Endothelial cell of umbilical vein (primary cell): ENCODE measurements at regions not wholly inside any gene's neighbourhood (a gene's known extent, or its start where the extent isn't known, plus 50 kb on each side); places are given as distances from the start of the nearest gene placed in this dataset.

Source experiments
- BruUV-seq: library from RNA; stranded (reverse); fragments of 400-500 nt; replicated peaks from 2 replicates; lab custom pipeline; 2021; lab: Mats Ljungman, UMichigan
- CTCF ChIA-PET: fragments of 300-600, 350-600 bp; sonication (Branson Sonifier 250); formaldehyde crosslinking; loops from one replicate; lab custom pipeline; 2021; ENCODE audit warnings: antibody characterized with exemption, inconsistent platforms; lab: Charles Lee
- POLR2A ChIA-PET: fragments of 300-600, 350-600 bp; sonication (Branson Sonifier 250); formaldehyde crosslinking; loops from one replicate; lab custom pipeline; 2021; ENCODE audit warnings: antibody characterized with exemption, inconsistent platforms; lab: Charles Lee
- DNase-seq: peaks from one replicate; pipeline ENCODE4 v3.0.0-alpha.2; 2011; ENCODE audit warnings: low read depth, low spot score
- FAIRE-seq: peaks from 2 replicates; lab custom pipeline; 2011; peaks lifted over from hg19 to GRCh38; lab: Jason Lieb, UNC
- H2AFZ ChIP-seq: 2 replicates; pipeline ENCODE4 v1.6.0; 2012; ENCODE audit warnings: low read depth, low read length, control low read depth, inconsistent platforms
- H3K27ac ChIP-seq: 2 replicates; pipeline ENCODE4 v1.5.1; 2011; ENCODE audit warnings: low read depth, mild to moderate bottlenecking, control low read depth, low read length, moderate library complexity; ENCODE audit not compliant: insufficient read depth
- H3K27me3 ChIP-seq, 2 experiments: 2 replicates each; pipeline versions ENCODE4 v1.6.0 to v1.6.1; 2011; ENCODE audit warnings: low read length in 2 of 2, mixed read lengths in 1 of 2; ENCODE audit not compliant: control insufficient read depth in 2 of 2, insufficient read depth in 2 of 2
- H3K36me3 ChIP-seq, 2 experiments: 2 replicates in 1 of 2; 3 replicates in 1 of 2; pipeline ENCODE4 v1.5.1; 2011; ENCODE audit warnings: low read length in 2 of 2, mild to moderate bottlenecking in 1 of 2, moderate library complexity in 1 of 2; ENCODE audit not compliant: control insufficient read depth in 2 of 2, insufficient read depth in 2 of 2; ENCODE audit errors: extremely low read depth in 1 of 2
- H3K4me1 ChIP-seq: 3 replicates; pipeline ENCODE4 v1.5.1; 2011; ENCODE audit warnings: mild to moderate bottlenecking, low read length; ENCODE audit not compliant: control insufficient read depth, insufficient read depth; ENCODE audit errors: extremely low read depth
- H3K4me2 ChIP-seq: 2 replicates; pipeline ENCODE4 v1.6.1; 2011; ENCODE audit warnings: low read length, control low read depth, mixed read lengths; ENCODE audit not compliant: insufficient read depth
- H3K4me3 ChIP-seq, 3 experiments: fragments of 200-600 bp in 1 of 3; sonication (generic), shearing (Covaris generic) in 1 of 3; replicated peaks in 1 of 3; 2 replicates each; pipeline ENCODE4 v1.5.1; 2011 to 2016; ENCODE audit warnings: control low read depth in 3 of 3, low read length in 3 of 3, mild to moderate bottlenecking in 2 of 3, inconsistent platforms in 1 of 3, low read depth in 1 of 3, moderate library complexity in 1 of 3; ENCODE audit not compliant: insufficient read depth in 1 of 3
- H3K79me2 ChIP-seq: 2 replicates; pipeline ENCODE4 v1.6.0; 2012; ENCODE audit warnings: low read length, inconsistent platforms; ENCODE audit not compliant: control insufficient read depth, insufficient read depth
- H3K9ac ChIP-seq: replicated peaks from 2 replicates; pipeline ENCODE3; 2011; ENCODE audit warnings: low read length, control low read depth; ENCODE audit not compliant: insufficient read depth; ENCODE audit errors: extremely low read depth
- H3K9me1 ChIP-seq: replicated peaks from 3 replicates; pipeline ENCODE4 v1.6.0; 2011; ENCODE audit warnings: mild to moderate bottlenecking, low read length; ENCODE audit not compliant: control insufficient read depth, insufficient read depth; ENCODE audit errors: extremely low read depth
- H3K9me3 ChIP-seq: replicated peaks from 2 replicates; pipeline ENCODE4 v1.5.1; 2012; ENCODE audit warnings: low read length, inconsistent platforms; ENCODE audit not compliant: control insufficient read depth, insufficient read depth
- H4K20me1 ChIP-seq: replicated peaks from 2 replicates; pipeline ENCODE3; 2011; ENCODE audit warnings: mild to moderate bottlenecking, low read length; ENCODE audit not compliant: control insufficient read depth, insufficient read depth; ENCODE audit errors: extremely low read depth
- CTCF ChIP-seq, 2 donors: IDR thresholded peaks; 1 replicate in 1 of 2; 2 replicates in 1 of 2; pipeline ENCODE4 v1.5.1; 2011; ENCODE audit warnings: low read length in 2 of 2, mild to moderate bottlenecking in 2 of 2, moderate library complexity in 2 of 2, control low read depth in 1 of 2, inconsistent platforms in 1 of 2, low read depth in 1 of 2; ENCODE audit not compliant: insufficient read depth in 1 of 2; ENCODE audit errors: extremely low read depth in 1 of 2
- EZH2 ChIP-seq: IDR thresholded peaks from 2 replicates; pipeline ENCODE4 v1.6.1; 2012; ENCODE audit warnings: borderline replicate concordance, low read depth, mild to moderate bottlenecking, moderate library complexity, low read length, inconsistent platforms; ENCODE audit not compliant: severe bottlenecking
- FOS ChIP-seq: IDR thresholded peaks from 2 replicates; pipeline ENCODE4 v1.6.1; 2011; ENCODE audit warnings: mild to moderate bottlenecking, low read length, moderate library complexity, borderline replicate concordance; ENCODE audit not compliant: insufficient read depth
- GATA2 ChIP-seq: IDR thresholded peaks from 2 replicates; pipeline ENCODE4 v1.7.0; 2011; ENCODE audit warnings: low read depth, mild to moderate bottlenecking, moderate library complexity, mixed read lengths, low read length; ENCODE audit not compliant: insufficient read length, insufficient read depth
- JUN ChIP-seq: IDR thresholded peaks from 2 replicates; pipeline ENCODE4 v1.6.1; 2011; ENCODE audit warnings: borderline replicate concordance, low read depth; ENCODE audit not compliant: insufficient read length, insufficient read depth
- MAX ChIP-seq: IDR thresholded peaks from 2 replicates; pipeline ENCODE4 v1.6.1; 2011; ENCODE audit not compliant: insufficient read depth, insufficient read length
- MYC ChIP-seq: IDR thresholded peaks from one replicate; pipeline ENCODE4 v1.6.1; 2011; ENCODE audit warnings: mild to moderate bottlenecking, low read depth, low read length
- POLR2A ChIP-seq: IDR thresholded peaks from 2 replicates; pipeline ENCODE4 v1.6.1; 2012; ENCODE audit warnings: low read depth, mild to moderate bottlenecking, control low read depth, low read length
- POLR2AphosphoS5 ChIP-seq: IDR thresholded peaks from 2 replicates; pipeline ENCODE4 v1.6.1; 2012; ENCODE audit warnings: low read depth, mild to moderate bottlenecking, control low read depth, low read length, moderate library complexity; ENCODE audit not compliant: insufficient read depth
- dilution Hi-C: fragments of 300-500 bp; cut with MboI; formaldehyde crosslinking; loops from one replicate; pipeline ENCODE4 v1.15.0; 2019; ENCODE audit warnings: low sequenced_read_pairs; ENCODE audit not compliant: extremely low pct_ligation_motif_present
- intact Hi-C: fragments of 100-400 bp; cut with micrococcal nuclease; formaldehyde crosslinking; loops from one replicate; pipeline ENCODE4 v1.10.0; 2022

- no TSS peak for BruUV-seq
- no peak overlapping the region for H3K27ac ChIP-seq
- POLR2A ChIA-PET = no interaction called here
These were observed 348.1 kb downstream of the TMEM167A start for GRCh38 chr5:82728926-82729702.

More at GRCh38 chr5:82728926-82729702, 348.1 kb downstream of the TMEM167A start:
- no peak overlapping the region for H2AFZ ChIP-seq
- FAIRE-seq = no peak
- H3K4me1 ChIP-seq = no peaks in the 10 kb centered on the region
- no peaks in the 10 kb centered on the region for H4K20me1 ChIP-seq
- no peaks in the 10 kb centered on the region for H3K36me3 ChIP-seq
- dilution Hi-C loops = no loop called here
- intact Hi-C loops = no loop called here
- H3K9me1 ChIP-seq = no peaks in the 10 kb centered on the region
- CTCF ChIA-PET = interaction anchor here (1.7 kb wide), 1 partner anchor 9 kb away, joined by 5 read pairs; no protein-coding TSS in a partner anchor
- peaks cover 0 to 6% of the 10 kb centered on the region in 2 experiments for H3K27me3 ChIP-seq
- no peak overlapping the region for H3K4me2 ChIP-seq
- DNase-seq = no peak
- H3K9ac ChIP-seq = no peak overlapping the region
- TF ChIP-seq MAX (no peak), CTCF (IDR thresholded peaks at IDR 0.05; ENCODE audit: extremely low read depth in 1 of 2, insufficient read depth in 1 of 2, low read depth in 1 of 2, low read length in 2 of 2) (no peak), GATA2 (no peak), FOS (no peak), POLR2A (no peak), MYC (no peak), JUN (no peak), POLR2AphosphoS5 (no peak), EZH2 (no peak)
- no peaks in the 10 kb centered on the region for H3K9me3 ChIP-seq
- H3K79me2 ChIP-seq = no peaks in the 10 kb centered on the region
- H3K4me3 ChIP-seq = no peak overlapping the region
